ENCODE measurements at regions not wholly inside any gene's neighbourhood (a gene's known extent, or its start where the extent isn't known, plus 50 kb on each side); places are given as distances from the start of the nearest gene placed in this dataset.

- H3K4me3 ChIP-seq (ENCODE audit: low read length): no peak overlapping the region
- no peak for DNase-seq (ENCODE audit: low read depth)
- no peak for TF ChIP-seq CTCF (conservative IDR thresholded peaks at IDR 0.05; ENCODE audit: low read depth, low read length)
These were observed 123.4 kb downstream of the LY86 start for GRCh38 chr6:6711832-6712448.

GRCh38 chr6:6712449-6713403 is 124.2 kb downstream of the LY86 start:
- H3K4me3 ChIP-seq (ENCODE audit: low read length): no peak overlapping the region
- TF ChIP-seq CTCF (conservative IDR thresholded peaks at IDR 0.05; ENCODE audit: low read depth, low read length): no peak

GRCh38 chr6:6713657-6714056 is 125.1 kb downstream of the LY86 start:
- no peak overlapping the region for H3K4me3 ChIP-seq (ENCODE audit: low read length)
- no peak for DNase-seq (ENCODE audit: low read depth)
- no peak for TF ChIP-seq CTCF (conservative IDR thresholded peaks at IDR 0.05; ENCODE audit: low read depth, low read length)

More at GRCh38 chr6:6712449-6713403, 124.2 kb downstream of the LY86 start:
- DNase-seq (ENCODE audit: low read depth): no peak

GRCh38 chr6:6714118-6714897 is 125.8 kb downstream of the LY86 start:
- TF ChIP-seq CTCF (conservative IDR thresholded peaks at IDR 0.05; ENCODE audit: low read depth, low read length): no peak
- no peak for DNase-seq (ENCODE audit: low read depth)

GRCh38 chr6:6714953-6715352 is 126.4 kb downstream of the LY86 start:
- no peak overlapping the region for H3K4me3 ChIP-seq (ENCODE audit: low read length)
- no peak for TF ChIP-seq CTCF (conservative IDR thresholded peaks at IDR 0.05; ENCODE audit: low read depth, low read length)
- no peak for DNase-seq (ENCODE audit: low read depth)

More at GRCh38 chr6:6714118-6714897, 125.8 kb downstream of the LY86 start:
- no peak overlapping the region for H3K4me3 ChIP-seq (ENCODE audit: low read length)

- H3K4me3 ChIP-seq (ENCODE audit: low read length): no peak overlapping the region
- no peak for TF ChIP-seq CTCF (conservative IDR thresholded peaks at IDR 0.05; ENCODE audit: low read depth, low read length)
- no peak for DNase-seq (ENCODE audit: low read depth)
These were observed 126.9 kb downstream of the LY86 start for GRCh38 chr6:6715465-6715864.
